HG02678 (cell line): ENCODE measurements at regions not wholly inside any gene's neighbourhood (a gene's known extent, or its start where the extent isn't known, plus 50 kb on each side); places are given as distances from the start of the nearest gene placed in this dataset.

Experiments
- ATAC-seq: cut with Tn5 transposase; IDR thresholded peaks from one replicate; pipeline ENCODE4 v1.9.1; 2021; ENCODE audit warnings: mild to moderate bottlenecking, moderate library complexity; ENCODE audit not compliant: unreplicated experiment

GRCh38 chr4:3818371-3818770, 52.2 kb downstream of the ADRA2C start:
- ATAC-seq = no peak

GRCh38 chr4:3819210-3819919, 53.2 kb downstream of the ADRA2C start:
- no peak for ATAC-seq

DNA sequence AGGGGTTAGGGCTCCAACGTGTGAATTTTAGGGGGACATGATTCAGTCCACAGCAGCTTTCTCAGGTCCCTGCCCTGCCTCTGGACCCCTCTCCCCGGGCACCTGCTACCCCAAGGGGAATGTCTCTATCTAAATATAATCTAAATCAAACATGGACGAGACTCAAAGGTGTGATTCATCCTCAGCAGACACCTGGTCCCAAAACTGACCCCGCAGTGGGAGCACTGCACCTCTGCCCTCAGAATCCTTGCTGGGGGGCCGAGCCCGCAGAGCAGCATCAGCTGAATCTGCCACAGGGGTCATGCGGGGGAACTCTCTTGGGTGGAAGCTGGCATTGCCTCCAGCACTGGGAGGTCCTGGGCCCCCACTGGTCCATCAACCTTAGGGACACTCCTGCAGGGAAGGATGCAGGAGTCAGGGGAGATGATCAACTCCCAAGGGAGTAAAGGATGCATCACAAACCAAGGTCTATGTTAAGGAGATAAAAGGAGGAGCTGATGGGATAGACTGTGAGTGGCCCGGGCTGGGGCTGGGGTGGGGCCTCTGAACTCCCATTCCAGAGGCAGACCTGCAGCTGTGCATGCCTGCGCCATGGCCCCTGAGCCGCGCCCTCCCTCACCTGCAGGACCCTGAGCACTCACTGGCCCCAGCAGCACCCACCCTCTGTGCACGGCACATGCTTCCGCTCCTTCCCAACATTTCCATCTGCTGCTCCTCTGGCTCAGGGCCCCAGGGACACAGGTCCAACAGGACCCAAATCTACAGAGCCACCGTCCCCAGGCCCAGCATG, 54.0 kb downstream of the ADRA2C start:
- no peak for ATAC-seq

GRCh38 chr4:3820806-3821579, 54.8 kb downstream of the ADRA2C start:
- ATAC-seq = no peak

DNA sequence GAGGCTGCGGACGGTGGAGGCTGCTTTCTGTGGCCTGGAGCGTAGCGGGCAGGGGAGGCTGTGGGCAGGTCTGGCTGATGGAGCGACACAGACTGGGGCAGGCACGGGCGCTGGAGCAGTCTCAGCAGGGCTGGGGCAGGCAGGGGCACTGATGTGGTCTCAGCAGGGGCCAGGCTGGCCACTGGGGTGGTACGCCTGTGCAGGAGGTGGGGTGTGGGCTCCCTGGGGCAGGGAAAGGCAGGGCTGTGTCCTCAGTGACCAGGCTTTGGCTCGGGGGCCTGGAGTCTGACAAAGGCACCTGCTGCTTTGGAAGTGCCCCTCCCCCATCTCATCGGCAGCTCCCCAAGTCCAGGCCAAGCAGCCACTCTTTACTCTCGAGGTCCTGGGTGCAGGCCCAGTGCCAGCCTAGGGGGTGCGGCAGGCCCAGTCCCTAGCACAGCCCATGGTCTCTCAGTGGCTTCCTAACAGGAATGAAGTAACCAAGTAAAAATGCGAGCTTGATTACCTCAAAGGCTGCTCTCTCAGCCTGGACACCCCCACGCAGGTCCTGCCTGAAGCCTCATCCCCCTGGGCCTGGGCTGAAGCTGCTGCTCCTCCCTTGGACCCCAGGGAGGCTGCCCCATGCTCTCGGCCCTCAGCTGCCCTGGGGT, 55.5 kb downstream of the ADRA2C start:
- ATAC-seq = no peak

DNA sequence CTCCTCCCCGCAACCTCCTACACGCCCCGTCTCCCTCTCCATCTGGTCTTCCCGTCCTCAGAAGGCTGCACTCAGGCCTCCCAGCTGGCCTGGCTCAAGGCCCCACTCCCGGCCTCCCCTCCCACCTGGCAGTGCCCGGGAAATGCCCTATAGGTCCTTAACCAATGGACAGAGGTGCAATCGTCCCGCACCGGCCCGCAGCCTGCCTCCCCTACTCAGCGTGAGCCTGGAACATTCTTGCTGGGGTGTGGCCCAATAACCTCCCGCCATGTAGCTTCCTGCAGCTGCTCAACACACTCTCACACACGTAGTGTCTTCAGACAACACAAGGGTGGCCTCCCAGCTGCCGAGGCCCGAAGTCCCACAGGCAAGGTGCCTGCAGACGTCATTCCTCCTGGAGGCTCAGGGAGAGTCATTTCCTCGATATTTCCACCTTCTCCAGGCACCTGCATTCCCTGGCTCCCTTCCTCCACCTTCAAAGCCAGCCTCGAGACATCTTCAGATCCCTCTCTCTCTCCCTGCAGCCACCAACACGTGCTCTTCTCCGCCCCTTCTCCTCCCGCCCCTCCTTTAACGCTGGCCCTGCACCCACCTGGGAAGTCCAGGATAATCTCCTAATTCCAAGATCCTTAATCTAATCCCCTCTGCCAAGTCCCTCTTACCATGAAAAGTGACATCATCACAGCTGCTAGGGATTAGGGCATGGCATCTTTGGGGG, 56.2 kb downstream of the ADRA2C start:
- ATAC-seq = no peak

DNA sequence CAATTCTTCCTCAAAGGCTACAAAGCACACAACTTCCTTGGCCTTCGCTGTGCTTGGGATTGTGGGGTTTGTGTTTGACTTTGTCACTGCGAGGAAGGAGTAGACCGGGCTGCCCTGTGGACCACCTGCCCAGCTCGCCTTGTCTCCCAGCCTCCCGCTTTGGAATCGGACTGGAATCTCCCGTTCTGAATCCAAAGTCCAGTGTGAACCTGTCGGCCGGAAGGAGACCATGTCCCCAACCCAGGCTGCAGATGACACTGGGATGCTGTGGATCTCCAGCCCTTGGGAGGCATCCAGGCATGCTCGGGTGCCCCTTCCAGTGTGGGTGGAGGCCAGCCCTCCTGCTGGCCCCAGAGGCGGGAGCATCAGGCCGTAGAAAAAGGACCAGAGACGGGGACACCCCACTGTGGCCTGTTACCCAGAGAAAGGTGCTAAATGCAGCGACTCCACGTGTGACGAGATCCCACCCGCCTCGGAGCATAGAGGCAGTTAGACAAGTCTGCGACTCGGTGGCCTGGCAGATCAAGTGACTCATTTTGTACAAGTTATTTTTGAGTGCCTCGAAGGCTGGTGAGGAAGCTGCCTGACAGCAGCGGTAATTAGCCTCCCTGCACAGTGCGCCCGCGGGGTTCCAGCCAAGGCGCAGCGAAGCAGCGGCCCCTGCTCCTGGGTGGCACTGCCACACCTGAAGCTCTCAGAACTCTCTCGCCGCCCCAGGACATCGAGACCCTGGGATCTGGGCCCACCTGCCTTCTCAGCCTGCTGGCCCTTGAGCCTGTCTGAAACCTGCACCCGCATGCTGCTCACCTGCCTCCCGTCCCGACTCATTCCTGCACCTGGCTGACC, 57.5 kb downstream of the ADRA2C start:
- no peak for ATAC-seq

GRCh38 chr4:3824521-3825270, 58.5 kb downstream of the ADRA2C start:
- ATAC-seq = no peak

GRCh38 chr4:3825530-3825929, 59.3 kb downstream of the ADRA2C start:
- no peak for ATAC-seq

DNA sequence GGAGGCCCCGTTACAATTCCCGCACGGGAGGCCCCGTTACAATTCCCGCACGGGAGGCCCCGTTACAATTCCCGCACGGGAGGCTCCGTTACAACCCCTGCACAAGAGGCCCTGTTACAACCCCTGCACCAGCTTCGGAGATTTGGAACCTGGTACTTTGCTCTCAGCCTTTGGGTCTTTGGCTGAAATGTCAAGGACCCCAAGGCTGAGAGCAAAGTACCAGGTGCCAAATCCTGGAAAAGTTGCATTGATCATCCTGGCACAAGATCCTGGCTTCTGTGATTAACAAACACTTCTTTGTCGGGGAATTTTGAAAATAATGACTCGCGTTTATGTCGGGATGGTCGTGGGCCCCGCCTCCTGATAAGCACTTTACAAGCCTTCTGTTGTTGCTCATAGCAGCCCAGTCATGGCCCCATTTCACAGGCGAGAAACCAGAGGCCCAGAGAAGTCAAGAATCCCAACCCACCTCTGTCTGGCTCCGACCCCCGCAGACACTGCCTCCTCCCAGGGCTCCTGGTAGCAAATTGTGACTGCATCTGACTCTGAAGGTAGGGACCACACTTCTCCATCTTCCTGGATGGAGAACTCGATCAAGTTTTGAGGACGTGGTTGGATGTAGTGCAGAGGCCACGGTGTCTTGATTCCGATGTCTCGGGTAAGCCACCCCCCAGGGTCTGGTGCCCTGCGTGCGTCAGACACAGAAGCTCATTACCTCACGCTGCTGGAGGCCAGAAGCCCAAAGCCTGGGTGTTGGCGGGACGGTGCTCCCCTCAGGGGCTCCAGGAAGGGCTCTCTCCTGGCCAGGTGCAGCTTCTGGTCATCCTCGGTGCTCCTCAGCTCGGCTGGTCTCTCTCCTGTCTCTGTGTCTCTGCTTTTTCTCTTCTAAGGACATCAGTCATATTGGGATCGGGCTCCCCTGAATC, 60.3 kb downstream of the ADRA2C start:
- ATAC-seq = no peak

DNA sequence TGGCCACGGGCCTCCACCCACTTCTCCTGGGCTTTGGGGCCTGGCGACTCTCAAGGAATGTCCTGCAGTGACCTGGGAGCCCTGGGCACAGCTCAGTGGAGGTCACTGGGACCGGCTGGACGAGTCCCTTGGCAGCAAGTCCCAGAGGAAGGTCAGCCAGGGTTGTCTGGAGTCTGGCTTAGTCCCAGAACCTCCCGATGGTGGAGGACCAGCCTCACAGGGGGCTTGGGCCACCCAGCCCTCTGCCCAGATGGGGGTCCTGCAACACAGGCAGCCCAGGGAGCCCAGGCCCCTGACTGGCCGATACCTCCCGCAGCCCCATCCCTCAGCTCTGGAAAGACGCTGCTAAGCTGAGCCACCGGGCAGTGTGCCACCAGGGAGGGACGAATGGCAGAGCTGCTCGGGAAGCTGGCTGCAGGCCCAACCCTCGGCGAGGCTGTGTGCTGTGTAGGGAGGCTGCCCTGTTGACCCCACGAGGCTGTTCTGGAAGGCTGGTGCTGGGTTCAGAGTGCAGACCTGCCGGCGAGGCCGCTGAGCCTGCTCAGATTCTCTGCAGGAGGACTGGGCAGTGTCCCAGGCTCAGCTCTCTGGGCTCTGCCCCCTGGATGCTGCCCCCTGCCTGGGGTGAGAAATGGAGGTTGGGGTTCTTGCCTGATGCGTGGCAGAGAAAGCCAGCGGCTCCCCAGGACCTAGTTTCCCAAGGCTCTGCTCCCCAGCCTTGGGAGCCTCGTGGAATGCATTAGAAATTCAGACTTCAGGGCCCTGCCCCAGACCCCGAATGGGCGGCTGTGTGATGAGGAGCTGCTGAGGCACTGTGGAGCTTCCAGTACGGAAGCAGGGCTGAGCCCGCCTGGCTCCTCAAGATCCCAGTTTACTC, 61.7 kb downstream of the ADRA2C start:
- ATAC-seq = no peak

DNA sequence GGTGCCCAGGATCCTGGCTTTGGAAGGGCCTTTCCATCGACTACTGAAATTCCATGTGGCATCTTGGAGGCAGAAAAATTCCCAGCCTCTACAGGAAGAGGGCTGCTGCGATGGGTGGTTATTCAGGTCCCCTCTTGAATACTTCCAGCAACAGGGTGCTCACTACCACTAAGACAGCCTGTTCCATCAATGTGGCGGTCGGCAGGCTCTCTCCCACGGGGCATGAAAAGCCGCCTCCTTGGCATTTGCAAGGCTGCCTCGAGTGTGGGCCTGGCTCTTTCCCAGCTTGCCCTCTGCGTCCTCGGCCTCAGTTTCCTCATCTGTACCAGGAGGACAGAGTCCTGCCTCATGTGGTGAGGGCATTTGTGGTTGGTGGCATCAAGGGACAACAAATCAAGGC, 62.4 kb downstream of the ADRA2C start:
- no peak for ATAC-seq

GRCh38 chr4:3829211-3829955, 63.2 kb downstream of the ADRA2C start:
- no peak for ATAC-seq

- ATAC-seq = no peak
Observed at GRCh38 chr4:3829956-3830773, 64.0 kb downstream of the ADRA2C start.

GRCh38 chr4:3830774-3831528, 64.8 kb downstream of the ADRA2C start:
- ATAC-seq = no peak
